ENCODE measurements at regions not wholly inside any gene's neighbourhood (a gene's known extent, or its start where the extent isn't known, plus 50 kb on each side); places are given as distances from the start of the nearest gene placed in this dataset.
A peak's percentile ranks its signal among the peaks of the same experiment; 100 is the strongest.

- TF ChIP-seq CREB1 (IDR thresholded peaks at IDR 0.05; ENCODE audit: low read depth) = no peak
- no peak for TF ChIP-seq TAF1 (IDR thresholded peaks at IDR 0.05; ENCODE audit: low read depth)
- no peak for TF ChIP-seq YY1 (IDR thresholded peaks at IDR 0.05; ENCODE audit: low read depth)
- no peak for TF ChIP-seq FOXM1 (IDR thresholded peaks at IDR 0.05; ENCODE audit: borderline replicate concordance, low read depth)
- no peak for TF ChIP-seq TEAD4 (IDR thresholded peaks at IDR 0.05)
- TF ChIP-seq RAD21 (IDR thresholded peaks at IDR 0.05; ENCODE audit: low read depth) = no peak
- no peak for TF ChIP-seq MAX (IDR thresholded peaks at IDR 0.05)
- TF ChIP-seq CEBPB (IDR thresholded peaks at IDR 0.05) = no peak
- no peak for TF ChIP-seq NFIC (IDR thresholded peaks at IDR 0.05)
These were observed 91.4 kb upstream of the SALL4 start for GRCh38 chr20:51893723-51894122.

- no peak for TF ChIP-seq TCF12 (IDR thresholded peaks at IDR 0.05; ENCODE audit: low read depth)
- TF ChIP-seq TAF1 (IDR thresholded peaks at IDR 0.05; ENCODE audit: low read depth) = no peak
- no peak for TF ChIP-seq RAD21 (IDR thresholded peaks at IDR 0.05; ENCODE audit: low read depth)
- no peak for TF ChIP-seq USF1 (IDR thresholded peaks at IDR 0.05)
- TF ChIP-seq NFIC (IDR thresholded peaks at IDR 0.05) = no peak
- no peak for TF ChIP-seq FOXM1 (IDR thresholded peaks at IDR 0.05; ENCODE audit: borderline replicate concordance, low read depth)
These were observed 87.7 kb upstream of the SALL4 start for GRCh38 chr20:51890003-51890402.

- TF ChIP-seq REST (IDR thresholded peaks at IDR 0.05; ENCODE audit: low read depth) = no peak
- no peak for TF ChIP-seq YY1 (IDR thresholded peaks at IDR 0.05; ENCODE audit: low read depth)
- no peak for TF ChIP-seq MAX (IDR thresholded peaks at IDR 0.05)
- TF ChIP-seq ZBTB7A (IDR thresholded peaks at IDR 0.05; ENCODE audit: low read depth) = no peak
- no peak for TF ChIP-seq TEAD4 (IDR thresholded peaks at IDR 0.05)
- TF ChIP-seq TAF1 (IDR thresholded peaks at IDR 0.05; ENCODE audit: low read depth) = no peak
- TF ChIP-seq USF1 (IDR thresholded peaks at IDR 0.05) = no peak
- TF ChIP-seq NFIC (IDR thresholded peaks at IDR 0.05) = no peak
- TF ChIP-seq CREB1 (IDR thresholded peaks at IDR 0.05; ENCODE audit: low read depth) = no peak
- TF ChIP-seq TCF12 (IDR thresholded peaks at IDR 0.05; ENCODE audit: low read depth) = no peak
- TF ChIP-seq EP300 (IDR thresholded peaks at IDR 0.05; ENCODE audit: borderline replicate concordance) = no peak
- no peak for TF ChIP-seq FOXM1 (IDR thresholded peaks at IDR 0.05; ENCODE audit: borderline replicate concordance, low read depth)
- TF ChIP-seq RAD21 (IDR thresholded peaks at IDR 0.05; ENCODE audit: low read depth) = no peak
- TF ChIP-seq EGR1 (IDR thresholded peaks at IDR 0.05) = no peak
- no peak for TF ChIP-seq CEBPB (IDR thresholded peaks at IDR 0.05)
These were observed 87.1 kb upstream of the SALL4 start for GRCh38 chr20:51889466-51889865.

GRCh38 chr20:51888291-51888690 is 86.0 kb upstream of the SALL4 start:
- TF ChIP-seq YY1 (IDR thresholded peaks at IDR 0.05; ENCODE audit: low read depth) = no peak
- no peak for TF ChIP-seq TCF12 (IDR thresholded peaks at IDR 0.05; ENCODE audit: low read depth)
- no peak for TF ChIP-seq MAX (IDR thresholded peaks at IDR 0.05)
- TF ChIP-seq TEAD4 (IDR thresholded peaks at IDR 0.05) = no peak
- no peak for TF ChIP-seq CREB1 (IDR thresholded peaks at IDR 0.05; ENCODE audit: low read depth)

- TF ChIP-seq TEAD4 (IDR thresholded peaks at IDR 0.05) (peak; percentile 34; the same call in 1 of the 2 replicates), USF1 (IDR thresholded peaks at IDR 0.05) (no peak)
These were observed 84.7 kb upstream of the SALL4 start for GRCh38 chr20:51886891-51887608.

- TF ChIP-seq CREB1 (IDR thresholded peaks at IDR 0.05; ENCODE audit: low read depth) (no peak), USF1 (IDR thresholded peaks at IDR 0.05) (no peak), FOXM1 (IDR thresholded peaks at IDR 0.05; ENCODE audit: borderline replicate concordance, low read depth) (no peak), RAD21 (IDR thresholded peaks at IDR 0.05; ENCODE audit: low read depth) (no peak), EGR1 (IDR thresholded peaks at IDR 0.05) (no peak), YY1 (IDR thresholded peaks at IDR 0.05; ENCODE audit: low read depth) (no peak), TCF12 (IDR thresholded peaks at IDR 0.05; ENCODE audit: low read depth) (no peak), EP300 (IDR thresholded peaks at IDR 0.05; ENCODE audit: borderline replicate concordance) (no peak), ZBTB7A (IDR thresholded peaks at IDR 0.05; ENCODE audit: low read depth) (no peak), TAF1 (IDR thresholded peaks at IDR 0.05; ENCODE audit: low read depth) (no peak), TEAD4 (IDR thresholded peaks at IDR 0.05) (no peak)
These were observed 84.0 kb upstream of the SALL4 start for GRCh38 chr20:51886341-51886740.

GRCh38 chr20:51884561-51884960 is 82.2 kb upstream of the SALL4 start:
- TF ChIP-seq FOXM1 (IDR thresholded peaks at IDR 0.05; ENCODE audit: borderline replicate concordance, low read depth) (no peak), NFIC (IDR thresholded peaks at IDR 0.05) (no peak), USF1 (IDR thresholded peaks at IDR 0.05) (no peak), CEBPB (IDR thresholded peaks at IDR 0.05) (no peak), MAX (IDR thresholded peaks at IDR 0.05) (no peak), EGR1 (IDR thresholded peaks at IDR 0.05) (no peak), TEAD4 (IDR thresholded peaks at IDR 0.05) (no peak), TCF12 (IDR thresholded peaks at IDR 0.05; ENCODE audit: low read depth) (no peak), EP300 (IDR thresholded peaks at IDR 0.05; ENCODE audit: borderline replicate concordance) (no peak), CREB1 (IDR thresholded peaks at IDR 0.05; ENCODE audit: low read depth) (no peak), REST (IDR thresholded peaks at IDR 0.05; ENCODE audit: low read depth) (no peak), ZBTB7A (IDR thresholded peaks at IDR 0.05; ENCODE audit: low read depth) (no peak), YY1 (IDR thresholded peaks at IDR 0.05; ENCODE audit: low read depth) (no peak), RAD21 (IDR thresholded peaks at IDR 0.05; ENCODE audit: low read depth) (no peak)

All from Ishikawa (cell line).